HEK293 (cell line): ENCODE measurements at regions not wholly inside any gene's neighbourhood (a gene's known extent, or its start where the extent isn't known, plus 50 kb on each side); places are given as distances from the start of the nearest gene placed in this dataset.
A peak's percentile ranks its signal among the peaks of the same experiment; 100 is the strongest.

ENCODE experiments used
- CTCF ChIA-PET: fragments of 350-600 bp; formaldehyde crosslinking; extraction: SDS; loops from one replicate; lab custom pipeline; 2021; ENCODE audit warnings: antibody characterized with exemption; lab: Yijun Ruan, JAX
- POLR2A ChIA-PET: fragments of 300-600 bp; formaldehyde crosslinking; extraction: SDS; loops from one replicate; lab custom pipeline; 2020; ENCODE audit warnings: antibody characterized with exemption, inconsistent platforms; lab: Yijun Ruan, JAX
- H3K27ac ChIP-seq: fragments of 200-500 bp; sonication (Bioruptor generic); 2 replicates; pipeline ENCODE4 v1.5.1; 2014; ENCODE audit warnings: low read depth, low read length, control low read depth, inconsistent platforms; ENCODE audit errors: extremely low read depth
- H3K36me3 ChIP-seq, 2 experiments: fragments of 200-500 bp in 1 of 2; sonication (Bioruptor generic) in 1 of 2; 1 replicate in 1 of 2; 2 replicates in 1 of 2; pipeline ENCODE4 v1.5.1; 2014 to 2017; ENCODE audit warnings: inconsistent platforms in 2 of 2, low read length in 2 of 2; ENCODE audit not compliant: control insufficient read depth in 2 of 2, insufficient read depth in 1 of 2
- H3K4me1 ChIP-seq: fragments of 200-500 bp; sonication (Bioruptor generic); 2 replicates; pipeline ENCODE4 v1.5.1; 2014; ENCODE audit warnings: mild to moderate bottlenecking, low read length, inconsistent platforms; ENCODE audit not compliant: control insufficient read depth, insufficient read depth
- H3K4me3 ChIP-seq: 2 replicates; pipeline ENCODE4 v1.5.1; 2011; ENCODE audit warnings: low read depth, mild to moderate bottlenecking, control low read depth, low read length, moderate library complexity
- H3K9me3 ChIP-seq: fragments of 200-500 bp; sonication (Bioruptor generic); 2 replicates; pipeline ENCODE4 v1.5.1; 2014; ENCODE audit warnings: low read depth, low read length, inconsistent platforms; ENCODE audit not compliant: control insufficient read depth, insufficient read depth
- BCL11A ChIP-seq: fragments of 450-650 bp; formaldehyde crosslinking; IDR thresholded peaks from 2 replicates; pipeline ENCODE4 v1.5.1; 2016; ENCODE audit warnings: low read depth, missing biosample characterization, missing genetic modification characterization
- RBAK ChIP-seq: fragments of 450-650 bp; formaldehyde crosslinking; IDR thresholded peaks from 2 replicates; pipeline ENCODE4 v1.5.1; 2016; ENCODE audit warnings: missing biosample characterization, missing genetic modification characterization
- SETDB1 ChIP-seq: IDR thresholded peaks from one replicate; pipeline ENCODE4 v1.6.1; 2017; ENCODE audit warnings: mild to moderate bottlenecking, low read length, moderate library complexity, mixed read lengths; ENCODE audit not compliant: insufficient read length
- TRIM28 ChIP-seq: IDR thresholded peaks from 2 replicates; pipeline ENCODE4 v1.6.1; 2011; ENCODE audit warnings: low read length, control low read depth, borderline replicate concordance
- ZNF24 ChIP-seq: fragments of 450-650 bp; formaldehyde crosslinking; IDR thresholded peaks from 2 replicates; pipeline ENCODE4 v1.5.1; 2016; ENCODE audit warnings: missing biosample characterization, missing genetic modification characterization
- ZNF335 ChIP-seq: fragments of 450-650 bp; formaldehyde crosslinking; conservative IDR thresholded peaks from 2 replicates; pipeline ENCODE4 v1.5.1; 2016; ENCODE audit warnings: missing biosample characterization, missing genetic modification characterization
- ZNF555 ChIP-seq: fragments of 450-650 bp; formaldehyde crosslinking; conservative IDR thresholded peaks from 2 replicates; pipeline ENCODE4 v1.5.1; 2017; ENCODE audit warnings: missing biosample characterization, mild to moderate bottlenecking, missing genetic modification characterization, inconsistent platforms
- ZNF664 ChIP-seq: fragments of 450-650 bp; formaldehyde crosslinking; IDR thresholded peaks from 2 replicates; pipeline ENCODE4 v1.5.1; 2016; ENCODE audit warnings: missing biosample characterization, missing genetic modification characterization
- ZNF670 ChIP-seq: fragments of 450-650 bp; formaldehyde crosslinking; IDR thresholded peaks from 2 replicates; pipeline ENCODE4 v1.5.1; 2016; ENCODE audit warnings: missing biosample characterization, missing genetic modification characterization, low read depth
- TF ChIP-seq, protein P1 (sequence below): fragments of 450-650 bp; formaldehyde crosslinking; IDR thresholded peaks from 2 replicates; pipeline ENCODE4 v1.5.1; 2017; ENCODE audit warnings: missing biosample characterization, missing genetic modification characterization
- TF ChIP-seq, protein P2 (sequence below): fragments of 450-650 bp; formaldehyde crosslinking; IDR thresholded peaks from 2 replicates; pipeline ENCODE4 v1.5.1; 2016; ENCODE audit warnings: missing biosample characterization, missing genetic modification characterization
- TF ChIP-seq, protein P3 (sequence below): fragments of 450-650 bp; formaldehyde crosslinking; IDR thresholded peaks from 2 replicates; pipeline ENCODE4 v1.5.0; 2017; ENCODE audit warnings: missing biosample characterization, missing genetic modification characterization, borderline replicate concordance
- TF ChIP-seq, protein P4 (sequence below): fragments of 450-650 bp; formaldehyde crosslinking; IDR thresholded peaks from 2 replicates; pipeline ENCODE4 v1.5.1; 2017; ENCODE audit warnings: missing biosample characterization, missing genetic modification characterization
- TF ChIP-seq, protein P5 (sequence below): fragments of 450-650 bp; formaldehyde crosslinking; conservative IDR thresholded peaks from 2 replicates; pipeline ENCODE4 v1.5.1; 2016; ENCODE audit warnings: low read depth, missing biosample characterization, missing genetic modification characterization
- TF ChIP-seq, protein P6 (sequence below): fragments of 450-650 bp; formaldehyde crosslinking; IDR thresholded peaks from 2 replicates; pipeline ENCODE4 v1.5.1; 2016; ENCODE audit warnings: missing biosample characterization, missing genetic modification characterization, low read depth

DNA sequence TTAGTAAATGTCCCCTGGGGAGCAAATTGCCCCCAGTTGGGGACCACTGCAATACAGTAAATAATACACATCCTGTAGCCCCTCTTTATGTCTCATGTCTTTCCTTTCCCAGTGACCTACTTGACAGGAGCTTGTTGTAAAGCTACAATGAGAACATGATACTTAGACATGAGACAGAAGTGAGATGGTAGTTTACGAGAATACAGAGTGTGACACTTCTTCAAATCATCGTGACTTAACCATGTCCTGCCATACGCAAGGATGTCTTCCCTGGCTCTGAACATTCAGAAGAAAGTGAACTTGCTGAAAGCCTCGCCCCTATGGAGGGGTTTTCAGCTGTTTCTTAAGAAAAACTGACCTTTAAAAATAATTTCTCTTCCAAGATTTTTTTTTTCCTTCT is 101.0 kb upstream of the SPACA1 start (continued):
- TF ChIP-seq ZNF555 (no peak), ZNF670 (tag by site-specific recombination) (no peak)
- TF ChIP-seq, protein P1, sequence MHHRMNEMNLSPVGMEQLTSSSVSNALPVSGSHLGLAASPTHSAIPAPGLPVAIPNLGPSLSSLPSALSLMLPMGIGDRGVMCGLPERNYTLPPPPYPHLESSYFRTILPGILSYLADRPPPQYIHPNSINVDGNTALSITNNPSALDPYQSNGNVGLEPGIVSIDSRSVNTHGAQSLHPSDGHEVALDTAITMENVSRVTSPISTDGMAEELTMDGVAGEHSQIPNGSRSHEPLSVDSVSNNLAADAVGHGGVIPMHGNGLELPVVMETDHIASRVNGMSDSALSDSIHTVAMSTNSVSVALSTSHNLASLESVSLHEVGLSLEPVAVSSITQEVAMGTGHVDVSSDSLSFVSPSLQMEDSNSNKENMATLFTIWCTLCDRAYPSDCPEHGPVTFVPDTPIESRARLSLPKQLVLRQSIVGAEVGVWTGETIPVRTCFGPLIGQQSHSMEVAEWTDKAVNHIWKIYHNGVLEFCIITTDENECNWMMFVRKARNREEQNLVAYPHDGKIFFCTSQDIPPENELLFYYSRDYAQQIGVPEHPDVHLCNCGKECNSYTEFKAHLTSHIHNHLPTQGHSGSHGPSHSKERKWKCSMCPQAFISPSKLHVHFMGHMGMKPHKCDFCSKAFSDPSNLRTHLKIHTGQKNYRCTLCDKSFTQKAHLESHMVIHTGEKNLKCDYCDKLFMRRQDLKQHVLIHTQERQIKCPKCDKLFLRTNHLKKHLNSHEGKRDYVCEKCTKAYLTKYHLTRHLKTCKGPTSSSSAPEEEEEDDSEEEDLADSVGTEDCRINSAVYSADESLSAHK: no peak
- TF ChIP-seq, protein P2, sequence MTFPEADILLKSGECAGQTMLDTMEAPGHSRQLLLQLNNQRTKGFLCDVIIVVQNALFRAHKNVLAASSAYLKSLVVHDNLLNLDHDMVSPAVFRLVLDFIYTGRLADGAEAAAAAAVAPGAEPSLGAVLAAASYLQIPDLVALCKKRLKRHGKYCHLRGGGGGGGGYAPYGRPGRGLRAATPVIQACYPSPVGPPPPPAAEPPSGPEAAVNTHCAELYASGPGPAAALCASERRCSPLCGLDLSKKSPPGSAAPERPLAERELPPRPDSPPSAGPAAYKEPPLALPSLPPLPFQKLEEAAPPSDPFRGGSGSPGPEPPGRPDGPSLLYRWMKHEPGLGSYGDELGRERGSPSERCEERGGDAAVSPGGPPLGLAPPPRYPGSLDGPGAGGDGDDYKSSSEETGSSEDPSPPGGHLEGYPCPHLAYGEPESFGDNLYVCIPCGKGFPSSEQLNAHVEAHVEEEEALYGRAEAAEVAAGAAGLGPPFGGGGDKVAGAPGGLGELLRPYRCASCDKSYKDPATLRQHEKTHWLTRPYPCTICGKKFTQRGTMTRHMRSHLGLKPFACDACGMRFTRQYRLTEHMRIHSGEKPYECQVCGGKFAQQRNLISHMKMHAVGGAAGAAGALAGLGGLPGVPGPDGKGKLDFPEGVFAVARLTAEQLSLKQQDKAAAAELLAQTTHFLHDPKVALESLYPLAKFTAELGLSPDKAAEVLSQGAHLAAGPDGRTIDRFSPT: no peak
- TF ChIP-seq, protein P3, sequence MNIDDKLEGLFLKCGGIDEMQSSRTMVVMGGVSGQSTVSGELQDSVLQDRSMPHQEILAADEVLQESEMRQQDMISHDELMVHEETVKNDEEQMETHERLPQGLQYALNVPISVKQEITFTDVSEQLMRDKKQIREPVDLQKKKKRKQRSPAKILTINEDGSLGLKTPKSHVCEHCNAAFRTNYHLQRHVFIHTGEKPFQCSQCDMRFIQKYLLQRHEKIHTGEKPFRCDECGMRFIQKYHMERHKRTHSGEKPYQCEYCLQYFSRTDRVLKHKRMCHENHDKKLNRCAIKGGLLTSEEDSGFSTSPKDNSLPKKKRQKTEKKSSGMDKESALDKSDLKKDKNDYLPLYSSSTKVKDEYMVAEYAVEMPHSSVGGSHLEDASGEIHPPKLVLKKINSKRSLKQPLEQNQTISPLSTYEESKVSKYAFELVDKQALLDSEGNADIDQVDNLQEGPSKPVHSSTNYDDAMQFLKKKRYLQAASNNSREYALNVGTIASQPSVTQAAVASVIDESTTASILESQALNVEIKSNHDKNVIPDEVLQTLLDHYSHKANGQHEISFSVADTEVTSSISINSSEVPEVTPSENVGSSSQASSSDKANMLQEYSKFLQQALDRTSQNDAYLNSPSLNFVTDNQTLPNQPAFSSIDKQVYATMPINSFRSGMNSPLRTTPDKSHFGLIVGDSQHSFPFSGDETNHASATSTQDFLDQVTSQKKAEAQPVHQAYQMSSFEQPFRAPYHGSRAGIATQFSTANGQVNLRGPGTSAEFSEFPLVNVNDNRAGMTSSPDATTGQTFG (tag by site-specific recombination): no peak
- TF ChIP-seq, protein P4, sequence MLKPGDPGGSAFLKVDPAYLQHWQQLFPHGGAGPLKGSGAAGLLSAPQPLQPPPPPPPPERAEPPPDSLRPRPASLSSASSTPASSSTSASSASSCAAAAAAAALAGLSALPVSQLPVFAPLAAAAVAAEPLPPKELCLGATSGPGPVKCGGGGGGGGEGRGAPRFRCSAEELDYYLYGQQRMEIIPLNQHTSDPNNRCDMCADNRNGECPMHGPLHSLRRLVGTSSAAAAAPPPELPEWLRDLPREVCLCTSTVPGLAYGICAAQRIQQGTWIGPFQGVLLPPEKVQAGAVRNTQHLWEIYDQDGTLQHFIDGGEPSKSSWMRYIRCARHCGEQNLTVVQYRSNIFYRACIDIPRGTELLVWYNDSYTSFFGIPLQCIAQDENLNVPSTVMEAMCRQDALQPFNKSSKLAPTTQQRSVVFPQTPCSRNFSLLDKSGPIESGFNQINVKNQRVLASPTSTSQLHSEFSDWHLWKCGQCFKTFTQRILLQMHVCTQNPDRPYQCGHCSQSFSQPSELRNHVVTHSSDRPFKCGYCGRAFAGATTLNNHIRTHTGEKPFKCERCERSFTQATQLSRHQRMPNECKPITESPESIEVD: no peak

DNA sequence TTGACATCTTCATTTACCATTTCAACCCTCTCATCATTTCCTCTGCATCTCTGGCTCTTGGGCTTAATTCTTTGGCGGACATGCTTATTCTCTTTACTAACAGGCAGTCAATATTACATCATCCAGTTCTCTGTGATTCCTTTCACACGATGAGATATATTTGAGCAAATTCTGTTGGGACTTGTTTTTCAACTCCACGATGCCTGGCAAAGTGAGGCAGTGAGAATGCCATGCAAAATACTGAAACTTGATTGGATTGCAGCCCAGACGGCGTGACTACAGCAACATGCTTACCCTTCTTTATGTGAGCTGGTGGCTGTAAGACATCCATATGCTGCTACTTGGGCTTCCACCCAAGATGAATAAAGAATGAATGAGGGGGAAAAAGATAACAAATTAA is 101.7 kb upstream of the SPACA1 start:
- Histone ChIP-seq H3K36me3 (no peaks in the 10 kb centered on the region), H3K9me3 (no peaks in the 10 kb centered on the region), H3K4me1 (no peaks in the 10 kb centered on the region), H3K4me3 (no peak overlapping the region), H3K27ac (no peak overlapping the region)
- POLR2A ChIA-PET: no interaction called here
- CTCF ChIA-PET: interaction anchor here (2.2 kb wide), 1 partner anchor 16 kb away, joined by 7 read pairs; no protein-coding TSS in a partner anchor
- TF ChIP-seq, protein P5, sequence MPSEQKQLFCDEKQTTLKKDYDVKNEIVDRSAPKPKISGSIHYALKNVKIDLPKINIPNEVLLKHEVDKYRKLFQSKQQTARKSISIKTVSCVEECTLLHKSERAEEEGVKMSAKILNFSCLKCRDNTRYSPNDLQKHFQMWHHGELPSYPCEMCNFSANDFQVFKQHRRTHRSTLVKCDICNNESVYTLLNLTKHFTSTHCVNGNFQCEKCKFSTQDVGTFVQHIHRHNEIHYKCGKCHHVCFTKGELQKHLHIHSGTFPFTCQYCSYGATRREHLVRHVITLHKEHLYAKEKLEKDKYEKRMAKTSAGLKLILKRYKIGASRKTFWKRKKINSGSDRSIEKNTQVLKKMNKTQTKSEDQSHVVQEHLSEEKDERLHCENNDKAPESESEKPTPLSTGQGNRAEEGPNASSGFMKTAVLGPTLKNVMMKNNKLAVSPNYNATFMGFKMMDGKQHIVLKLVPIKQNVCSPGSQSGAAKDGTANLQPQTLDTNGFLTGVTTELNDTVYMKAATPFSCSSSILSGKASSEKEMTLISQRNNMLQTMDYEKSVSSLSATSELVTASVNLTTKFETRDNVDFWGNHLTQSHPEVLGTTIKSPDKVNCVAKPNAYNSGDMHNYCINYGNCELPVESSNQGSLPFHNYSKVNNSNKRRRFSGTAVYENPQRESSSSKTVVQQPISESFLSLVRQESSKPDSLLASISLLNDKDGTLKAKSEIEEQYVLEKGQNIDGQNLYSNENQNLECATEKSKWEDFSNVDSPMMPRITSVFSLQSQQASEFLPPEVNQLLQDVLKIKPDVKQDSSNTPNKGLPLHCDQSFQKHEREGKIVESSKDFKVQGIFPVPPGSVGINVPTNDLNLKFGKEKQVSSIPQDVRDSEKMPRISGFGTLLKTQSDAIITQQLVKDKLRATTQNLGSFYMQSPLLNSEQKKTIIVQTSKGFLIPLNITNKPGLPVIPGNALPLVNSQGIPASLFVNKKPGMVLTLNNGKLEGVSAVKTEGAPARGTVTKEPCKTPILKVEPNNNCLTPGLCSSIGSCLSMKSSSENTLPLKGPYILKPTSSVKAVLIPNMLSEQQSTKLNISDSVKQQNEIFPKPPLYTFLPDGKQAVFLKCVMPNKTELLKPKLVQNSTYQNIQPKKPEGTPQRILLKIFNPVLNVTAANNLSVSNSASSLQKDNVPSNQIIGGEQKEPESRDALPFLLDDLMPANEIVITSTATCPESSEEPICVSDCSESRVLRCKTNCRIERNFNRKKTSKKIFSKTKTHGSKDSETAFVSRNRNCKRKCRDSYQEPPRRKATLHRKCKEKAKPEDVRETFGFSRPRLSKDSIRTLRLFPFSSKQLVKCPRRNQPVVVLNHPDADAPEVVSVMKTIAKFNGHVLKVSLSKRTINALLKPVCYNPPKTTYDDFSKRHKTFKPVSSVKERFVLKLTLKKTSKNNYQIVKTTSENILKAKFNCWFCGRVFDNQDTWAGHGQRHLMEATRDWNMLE: peak; percentile 56
- peak; percentile 54; the same call in 1 of the 2 replicates for TF ChIP-seq TRIM28
- 0 out of 2 replicates have a peak, but pooled peaks have one; percentile 28 for TF ChIP-seq ZNF24 (tag by site-specific recombination)
- no peak for TF ChIP-seq BCL11A (tag by site-specific recombination)
- TF ChIP-seq ZNF335 (tag by site-specific recombination): peak; percentile 51
- TF ChIP-seq RBAK (tag by site-specific recombination): no peak
- TF ChIP-seq, protein P6, sequence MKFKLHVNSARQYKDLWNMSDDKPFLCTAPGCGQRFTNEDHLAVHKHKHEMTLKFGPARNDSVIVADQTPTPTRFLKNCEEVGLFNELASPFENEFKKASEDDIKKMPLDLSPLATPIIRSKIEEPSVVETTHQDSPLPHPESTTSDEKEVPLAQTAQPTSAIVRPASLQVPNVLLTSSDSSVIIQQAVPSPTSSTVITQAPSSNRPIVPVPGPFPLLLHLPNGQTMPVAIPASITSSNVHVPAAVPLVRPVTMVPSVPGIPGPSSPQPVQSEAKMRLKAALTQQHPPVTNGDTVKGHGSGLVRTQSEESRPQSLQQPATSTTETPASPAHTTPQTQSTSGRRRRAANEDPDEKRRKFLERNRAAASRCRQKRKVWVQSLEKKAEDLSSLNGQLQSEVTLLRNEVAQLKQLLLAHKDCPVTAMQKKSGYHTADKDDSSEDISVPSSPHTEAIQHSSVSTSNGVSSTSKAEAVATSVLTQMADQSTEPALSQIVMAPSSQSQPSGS (tag by site-specific recombination): peak; percentile 32; the same call in 1 of the 2 replicates
- peak; percentile 65; the same call in 1 of the 2 replicates for TF ChIP-seq ZNF664 (tag by site-specific recombination)
- peak; percentile 35 for TF ChIP-seq SETDB1
